ENCODE measurements at regions not wholly inside any gene's neighbourhood (a gene's known extent, or its start where the extent isn't known, plus 50 kb on each side); places are given as distances from the start of the nearest gene placed in this dataset.

GRCh38 chr2:215758691-215759090 lies 254.7 kb downstream of the MREG start:
- TF ChIP-seq SIN3A (IDR thresholded peaks at IDR 0.05; ENCODE audit: borderline replicate concordance, insufficient read depth, low read depth, low read length) (no peak), CTCF (IDR thresholded peaks at IDR 0.05) (no peak), POLR2AphosphoS5 (IDR thresholded peaks at IDR 0.05; ENCODE audit: low read depth, low read length) (no peak), TCF7L2 (IDR thresholded peaks at IDR 0.05; ENCODE audit: low read depth, low read length) (no peak), REST (IDR thresholded peaks at IDR 0.05; ENCODE audit: insufficient read depth in 1 of 2, low read depth in 2 of 2, low read length in 1 of 2) (no peak)
- Histone ChIP-seq H3K27ac (ENCODE audit: low read length) (no peak overlapping the region), H3K36me3 (ENCODE audit: control insufficient read depth, insufficient read depth, low read length) (no peaks in the 10 kb centered on the region), H3K27me3 (ENCODE audit: control insufficient read depth, insufficient read depth, low read length) (no peaks in the 10 kb centered on the region), H3K4me1 (ENCODE audit: control insufficient read depth, insufficient read depth, low read length) (no peaks in the 10 kb centered on the region), H3K9me3 (ENCODE audit: control insufficient read depth, insufficient read depth, low read depth, low read length) (no peaks in the 10 kb centered on the region), H3K4me3 (ENCODE audit: low read depth in 2 of 2, low read length in 2 of 2) (no peak overlapping the region)
- POLR2A ChIA-PET, result no interaction called here
- DNase-seq (ENCODE audit: low read depth, low spot score) (no peak), ATAC-seq (no peak)
- CTCF ChIA-PET, result no interaction called here
- intact Hi-C loops (cut with micrococcal nuclease; ENCODE audit: unreplicated experiment), result no loop called here
- no TSS peak for BruUV-seq (replicated peaks)
- in situ Hi-C loops (cut with HindIII; ENCODE audit: low pct_unique_long_range_greater_than_20kb, low sequenced_read_pairs), result no loop called here

- no TSS peak for BruUV-seq (replicated peaks)
- ChIA-PET POLR2A (no interaction called here), CTCF (no interaction called here)
- no peaks in the 10 kb centered on the region for H3K36me3 ChIP-seq (ENCODE audit: control insufficient read depth, insufficient read depth, low read length)
- no peak overlapping the region for H3K27ac ChIP-seq (ENCODE audit: low read length)
- DNase-seq (ENCODE audit: low read depth, low spot score), result no peak
- no peaks in the 10 kb centered on the region for H3K9me3 ChIP-seq (ENCODE audit: control insufficient read depth, insufficient read depth, low read depth, low read length)
- no peaks in the 10 kb centered on the region for H3K4me1 ChIP-seq (ENCODE audit: control insufficient read depth, insufficient read depth, low read length)
- ATAC-seq, result no peak
- H3K4me3 ChIP-seq (ENCODE audit: low read depth in 2 of 2, low read length in 2 of 2), result no peak overlapping the region
- TF ChIP-seq TCF7L2 (IDR thresholded peaks at IDR 0.05; ENCODE audit: low read depth, low read length) (no peak), REST (IDR thresholded peaks at IDR 0.05; ENCODE audit: insufficient read depth in 1 of 2, low read depth in 2 of 2, low read length in 1 of 2) (no peak), SIN3A (IDR thresholded peaks at IDR 0.05; ENCODE audit: borderline replicate concordance, insufficient read depth, low read depth, low read length) (no peak), CTCF (IDR thresholded peaks at IDR 0.05) (no peak), POLR2AphosphoS5 (IDR thresholded peaks at IDR 0.05; ENCODE audit: low read depth, low read length) (no peak)
- in situ Hi-C loops (cut with HindIII; ENCODE audit: low pct_unique_long_range_greater_than_20kb, low sequenced_read_pairs) (no loop called here), intact Hi-C loops (cut with micrococcal nuclease; ENCODE audit: unreplicated experiment) (no loop called here)
- no peaks in the 10 kb centered on the region for H3K27me3 ChIP-seq (ENCODE audit: control insufficient read depth, insufficient read depth, low read length)
Observed at GRCh38 chr2:215756346-215756730, 257.0 kb downstream of the MREG start.
